Kasumi-1 (cell line): ENCODE measurements at regions not wholly inside any gene's neighbourhood (a gene's known extent, or its start where the extent isn't known, plus 50 kb on each side); places are given as distances from the start of the nearest gene placed in this dataset.

ENCODE experiments used
- DNase-seq, 2 experiments: peaks; one replicate each; lab custom pipeline; 2025; lab: John Stamatoyannopoulos, UW

DNA sequence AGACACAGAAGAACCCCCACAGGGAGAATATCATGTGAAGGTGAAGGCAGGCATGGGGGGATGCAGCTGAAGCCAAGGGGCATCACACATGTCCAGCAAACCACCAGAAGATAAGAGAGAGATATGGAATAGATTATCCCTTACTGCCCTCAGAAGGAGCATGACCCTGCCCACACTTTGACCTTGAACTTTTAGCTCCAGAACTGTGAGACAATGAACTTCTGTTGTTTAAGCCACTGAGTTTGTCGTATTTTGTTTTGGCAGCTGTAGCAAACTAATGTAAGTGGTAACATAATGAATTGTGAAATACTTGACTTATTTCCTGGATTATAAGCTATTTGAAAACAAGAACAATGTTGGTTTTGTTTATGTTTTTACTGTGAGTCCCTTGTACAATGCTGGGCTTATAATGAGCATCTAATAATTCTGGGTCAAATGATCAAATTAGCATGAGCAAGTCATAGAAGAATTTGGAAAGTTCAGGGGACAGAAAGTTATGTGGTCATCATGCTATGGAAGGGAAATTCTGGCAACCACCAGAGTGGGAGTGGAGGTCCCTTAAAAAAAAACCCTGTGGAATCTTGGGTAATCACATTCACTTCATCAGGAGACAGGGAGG, 541.0 kb upstream of the KLHL29 start:
- DNase-seq: no peak

DNA sequence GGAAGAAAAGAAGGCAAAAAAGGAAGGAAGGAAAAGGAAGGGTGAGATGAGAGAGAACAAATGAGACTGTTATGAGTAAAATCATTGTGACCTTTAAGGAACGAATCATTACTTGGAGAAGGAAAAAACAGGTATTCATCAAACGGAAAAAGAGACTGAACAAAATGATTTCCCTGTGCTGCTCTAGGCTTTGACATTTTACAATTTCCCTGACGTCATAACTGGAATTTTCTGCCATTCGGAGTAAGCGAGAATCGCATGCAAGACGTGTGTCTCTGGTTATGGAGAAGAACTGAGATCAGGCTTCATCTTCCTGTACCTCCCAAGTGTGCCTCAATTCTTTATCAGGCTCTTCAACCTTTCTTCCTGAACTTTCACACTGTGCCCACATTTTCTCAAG, 534.7 kb upstream of the KLHL29 start:
- DNase-seq: no peak

DNA sequence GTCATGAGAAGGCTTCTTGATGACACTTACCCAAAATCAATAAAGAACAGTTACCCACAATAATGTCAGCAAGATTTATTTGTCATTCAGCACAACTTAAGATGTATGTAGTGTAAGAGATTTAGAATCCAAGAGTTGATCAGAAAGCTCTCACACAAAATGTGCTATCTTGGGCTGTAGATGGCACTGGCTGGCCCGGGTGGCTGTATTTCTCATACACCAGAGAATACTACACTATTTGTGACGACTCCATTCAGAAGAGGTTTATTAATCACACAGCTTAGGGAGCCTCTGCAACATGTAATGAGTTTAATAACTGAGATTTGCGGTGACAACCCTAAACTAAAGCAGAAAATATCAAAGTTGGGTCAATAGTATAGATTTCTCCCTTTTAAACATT, 530.4 kb upstream of the KLHL29 start:
- DNase-seq: no peak

DNA sequence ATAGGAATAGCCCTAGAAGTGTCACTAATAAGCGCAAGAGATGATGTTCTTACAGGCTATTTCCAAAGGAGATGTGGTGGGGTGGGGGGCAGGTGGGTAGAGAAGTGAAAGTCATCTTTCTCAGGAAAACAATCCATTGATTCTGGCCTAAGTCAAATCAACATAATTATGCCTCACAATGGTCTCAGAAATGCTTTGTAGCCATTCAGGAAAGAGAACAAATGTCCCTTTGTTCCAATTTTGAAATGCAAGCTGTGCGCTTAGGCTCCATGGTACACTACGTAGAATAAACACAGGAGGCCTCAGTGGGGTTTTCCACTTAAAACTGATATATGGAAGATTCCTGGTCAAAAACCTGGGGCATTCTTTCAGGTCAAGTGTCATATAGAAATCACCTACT, 529.9 kb upstream of the KLHL29 start:
- no peak for DNase-seq

DNA sequence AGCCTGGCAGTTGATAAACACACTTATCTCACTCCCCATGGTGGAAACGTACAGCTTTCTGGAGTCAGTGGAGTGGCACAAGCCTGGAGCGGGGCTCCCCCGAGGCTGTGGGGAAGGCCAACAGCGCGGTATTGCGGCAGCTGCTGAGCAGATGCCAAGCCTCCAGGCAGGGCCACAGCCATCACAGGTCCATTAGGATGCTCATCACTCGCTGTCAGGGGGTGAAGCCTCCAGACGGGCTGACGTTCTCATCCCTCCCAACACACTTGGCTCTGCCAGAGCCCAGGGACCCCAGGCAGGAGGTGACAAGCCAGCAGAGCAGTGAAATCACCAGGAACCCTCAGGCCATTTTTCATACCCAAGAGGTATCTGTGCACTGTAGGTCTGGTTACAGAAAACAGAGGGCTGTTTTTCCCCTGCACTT, 529.2 kb upstream of the KLHL29 start:
- no peak for DNase-seq

DNA sequence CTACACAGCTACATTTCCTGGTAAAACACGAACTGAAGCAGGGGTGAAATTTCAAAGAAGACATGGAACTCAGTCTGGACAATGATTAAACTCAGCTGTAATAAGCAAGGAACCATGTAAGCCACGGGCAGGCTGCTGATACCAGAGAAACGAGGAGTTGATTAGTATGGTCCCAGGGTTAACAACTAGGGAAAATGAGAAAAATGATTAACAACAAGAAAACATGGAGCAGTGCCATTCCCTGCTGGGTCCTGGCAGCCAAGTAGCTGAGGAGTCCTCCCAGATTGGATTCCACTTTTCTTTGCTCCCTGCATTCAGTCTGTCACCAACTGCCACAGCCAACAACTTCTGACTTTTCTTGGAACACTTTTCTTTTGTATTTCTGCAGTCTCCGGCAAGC, 517.0 kb upstream of the KLHL29 start:
- no peak for DNase-seq

DNA sequence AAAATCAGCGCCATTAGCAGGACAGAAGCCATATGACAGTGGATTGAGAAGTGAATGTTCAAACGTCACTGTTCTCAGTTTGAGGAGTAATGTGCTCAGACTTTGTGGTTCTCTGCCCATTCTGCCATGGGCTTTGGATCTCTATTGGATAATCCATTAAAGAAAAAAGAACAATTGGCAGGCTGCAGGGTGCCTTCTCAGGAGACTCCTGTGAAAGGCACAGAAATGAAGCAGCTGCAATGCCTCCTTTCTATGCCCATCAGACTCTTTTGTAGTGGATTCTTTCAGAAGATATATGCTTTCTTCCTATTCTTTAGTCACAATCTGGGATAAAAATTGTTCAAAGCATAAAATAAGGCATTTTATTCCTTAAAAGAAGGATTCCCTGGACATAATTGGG, 506.9 kb upstream of the KLHL29 start:
- no peak for DNase-seq

DNA sequence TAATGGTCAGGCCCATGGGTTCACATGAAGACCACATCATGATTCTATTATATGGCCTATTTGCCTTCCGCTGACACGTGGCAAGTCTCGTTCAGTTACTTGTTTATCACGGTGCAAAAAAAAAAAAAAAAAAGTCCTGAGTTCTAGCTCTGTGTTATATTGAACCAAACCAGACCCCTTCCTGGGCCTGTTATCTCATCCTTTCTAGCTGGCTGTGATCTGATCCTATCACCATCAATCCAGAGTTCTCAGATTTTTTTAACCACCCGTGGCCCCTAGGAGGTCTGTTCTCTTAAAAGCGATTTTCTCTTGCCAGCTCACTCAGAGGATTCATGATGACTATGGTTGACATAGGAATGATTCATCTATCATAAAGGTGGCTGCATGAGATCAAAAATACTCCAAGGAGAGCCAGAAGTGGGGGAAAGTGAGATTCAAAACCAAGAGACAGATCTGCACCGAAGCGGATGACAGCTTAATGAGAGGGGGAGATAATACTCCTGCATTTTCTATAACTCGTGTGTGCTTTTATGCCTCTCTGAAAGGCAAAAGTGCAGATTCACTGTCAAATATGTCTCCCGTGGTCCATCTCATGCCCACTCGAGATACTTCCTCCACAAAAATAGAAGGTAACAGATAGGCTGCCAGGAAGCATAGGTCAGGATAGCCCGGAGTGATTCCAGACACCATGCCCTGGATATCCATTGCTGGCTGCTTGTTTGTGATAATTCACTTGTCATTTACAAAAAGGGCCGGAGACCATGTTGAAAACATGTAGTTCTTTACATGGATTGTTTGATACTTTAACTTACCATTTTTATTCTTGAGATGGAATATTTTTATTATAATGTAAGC, 505.7 kb upstream of the KLHL29 start:
- DNase-seq: no peak

DNA sequence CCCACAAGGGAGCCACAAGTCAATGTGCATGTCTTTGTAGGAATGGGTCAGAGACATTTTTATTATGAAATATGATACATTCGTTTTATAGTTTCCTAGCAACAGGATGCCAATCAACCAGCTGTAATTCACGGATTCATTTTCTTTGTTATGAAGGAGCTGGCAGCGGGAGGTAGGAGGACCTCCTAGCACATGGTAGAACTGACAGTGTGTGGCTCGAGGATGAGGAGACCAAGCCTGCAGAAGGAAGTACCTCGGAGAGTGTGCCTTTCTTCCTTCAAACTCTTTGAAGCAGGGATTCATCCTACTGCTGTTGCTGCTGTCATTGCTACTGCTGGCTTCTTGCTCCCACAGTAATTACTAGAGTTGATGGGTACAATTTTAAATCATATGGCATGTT, 504.8 kb upstream of the KLHL29 start:
- no peak for DNase-seq

DNA sequence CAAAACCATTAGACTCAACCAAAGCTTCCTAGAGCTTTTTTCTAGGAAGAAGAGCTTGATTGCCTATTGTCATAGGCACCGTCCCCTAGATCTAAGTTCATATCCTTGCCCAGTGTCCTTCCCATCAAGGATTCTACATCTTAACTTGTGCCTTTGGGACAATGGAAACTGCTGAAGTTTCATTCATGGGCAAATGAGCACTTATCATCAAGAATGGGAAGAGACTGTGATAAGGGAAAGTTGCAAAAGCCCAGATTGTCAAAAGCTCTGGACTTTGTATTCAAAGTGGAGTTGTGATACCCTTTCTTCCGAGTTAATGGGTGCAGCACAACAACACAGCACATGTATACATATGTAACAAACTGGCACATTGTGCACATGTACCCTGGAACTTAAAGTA, 503.0 kb upstream of the KLHL29 start:
- no peak for DNase-seq

DNA sequence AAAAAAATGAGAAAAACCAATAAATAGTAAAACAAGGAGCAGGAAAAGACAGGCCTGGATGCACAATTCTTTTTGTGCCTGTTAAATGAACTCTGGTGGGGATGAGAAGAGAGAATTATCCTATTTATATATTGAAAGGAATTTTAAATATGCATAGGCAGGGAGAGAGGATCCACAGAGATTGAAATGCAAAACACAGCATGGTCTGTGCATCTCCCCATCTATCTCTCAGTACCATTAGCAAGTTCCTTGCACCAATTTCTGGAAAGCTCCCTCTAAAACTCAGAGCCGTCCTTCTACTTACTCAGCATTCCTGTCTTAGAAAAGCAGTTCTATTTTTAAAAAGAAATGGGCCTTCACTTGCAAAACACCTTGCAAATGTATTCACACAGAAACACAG, 502.3 kb upstream of the KLHL29 start:
- no peak for DNase-seq

DNA sequence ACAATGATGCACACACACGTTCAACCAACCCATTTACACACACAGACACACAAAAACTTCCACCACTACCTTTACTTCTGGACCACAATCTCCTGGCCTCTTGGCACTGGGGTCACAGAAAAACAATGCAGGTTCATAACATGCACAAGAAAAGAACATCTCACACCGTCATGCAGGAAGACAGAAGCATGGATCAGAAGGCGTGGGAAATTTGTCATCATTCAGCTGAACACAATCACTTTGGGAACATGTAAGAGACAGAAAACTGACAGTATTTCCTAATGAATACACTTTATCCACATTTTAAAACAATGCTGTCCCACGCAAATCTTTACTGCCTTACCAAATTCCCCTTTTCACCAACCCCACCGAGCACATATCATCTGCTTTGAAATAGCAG, 501.9 kb upstream of the KLHL29 start:
- no peak for DNase-seq

DNA sequence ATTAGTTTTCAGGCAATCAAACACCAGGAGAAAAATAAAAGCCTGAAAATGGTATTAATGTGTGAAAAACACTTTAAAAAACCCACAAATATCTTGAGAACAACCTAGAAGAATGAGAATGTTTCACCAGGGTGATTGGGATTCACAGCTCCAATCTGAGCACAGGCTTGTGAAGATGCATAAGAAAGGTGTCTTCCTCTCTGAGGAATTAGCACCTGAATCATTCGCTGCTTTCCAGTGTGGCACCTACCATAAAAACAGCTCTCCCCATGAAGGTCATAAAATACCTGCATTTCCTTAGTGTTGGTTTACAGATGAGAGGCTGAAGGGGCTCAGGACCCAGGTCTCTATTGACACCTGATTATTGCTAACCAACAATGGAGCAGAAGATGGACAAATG, 499.7 kb upstream of the KLHL29 start:
- no peak for DNase-seq

DNA sequence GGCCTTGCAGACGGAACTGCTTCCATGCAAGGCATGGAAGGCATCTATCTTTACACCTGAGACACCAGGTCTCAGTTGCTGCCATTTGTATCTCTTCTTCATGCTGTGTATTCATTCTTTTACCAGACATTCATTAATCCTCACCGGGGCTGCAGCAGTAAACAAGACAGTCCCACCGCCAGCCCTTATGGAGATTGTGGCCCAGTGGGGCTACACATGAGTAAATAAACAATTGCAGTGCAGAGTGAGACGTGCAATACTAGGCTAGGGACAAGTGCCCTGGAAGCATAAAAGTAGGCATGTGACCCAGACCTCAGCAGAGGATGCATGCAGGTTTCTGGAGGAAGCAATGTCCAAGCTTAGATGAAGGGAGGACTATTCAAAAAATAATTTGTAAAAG, 497.6 kb upstream of the KLHL29 start:
- DNase-seq: no peak

DNA sequence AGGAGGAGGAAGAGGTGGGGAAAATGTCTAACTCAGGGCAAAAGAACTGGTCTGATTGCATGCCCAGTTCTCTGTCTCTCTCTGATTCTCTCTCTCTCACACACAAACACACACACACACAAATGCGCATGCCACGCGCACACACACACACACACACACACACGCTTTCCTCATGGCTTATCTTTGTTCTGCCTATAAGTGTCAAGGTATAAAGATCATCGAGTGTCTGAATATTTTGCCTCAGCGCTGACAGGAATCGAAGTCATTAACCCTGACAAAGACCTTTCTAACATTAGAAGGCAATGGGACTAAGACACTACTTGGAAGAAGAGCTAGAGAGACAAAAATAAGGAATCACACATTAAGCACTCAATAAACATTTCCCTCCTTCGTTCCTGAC, 497.1 kb upstream of the KLHL29 start:
- no peak for DNase-seq

DNA sequence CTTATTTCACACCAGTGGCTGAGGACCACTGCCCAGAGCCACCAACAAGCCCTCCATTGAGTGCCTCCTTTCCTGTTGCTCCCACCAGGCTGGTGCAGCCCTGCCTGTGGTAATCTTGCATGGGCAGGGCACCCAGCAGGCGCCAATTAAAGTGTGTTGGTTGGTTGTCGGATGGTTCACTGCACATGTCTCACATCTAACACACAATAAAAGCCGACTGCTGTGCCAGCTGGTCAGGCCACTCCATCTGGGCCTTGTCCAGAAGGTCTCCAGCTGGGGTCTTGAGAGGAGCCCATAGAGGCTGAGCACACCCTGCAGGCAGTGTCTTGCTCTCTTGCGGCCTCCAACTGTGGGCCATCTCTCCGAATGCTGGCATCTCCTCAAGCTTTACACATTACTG, 494.8 kb upstream of the KLHL29 start:
- DNase-seq: no peak

DNA sequence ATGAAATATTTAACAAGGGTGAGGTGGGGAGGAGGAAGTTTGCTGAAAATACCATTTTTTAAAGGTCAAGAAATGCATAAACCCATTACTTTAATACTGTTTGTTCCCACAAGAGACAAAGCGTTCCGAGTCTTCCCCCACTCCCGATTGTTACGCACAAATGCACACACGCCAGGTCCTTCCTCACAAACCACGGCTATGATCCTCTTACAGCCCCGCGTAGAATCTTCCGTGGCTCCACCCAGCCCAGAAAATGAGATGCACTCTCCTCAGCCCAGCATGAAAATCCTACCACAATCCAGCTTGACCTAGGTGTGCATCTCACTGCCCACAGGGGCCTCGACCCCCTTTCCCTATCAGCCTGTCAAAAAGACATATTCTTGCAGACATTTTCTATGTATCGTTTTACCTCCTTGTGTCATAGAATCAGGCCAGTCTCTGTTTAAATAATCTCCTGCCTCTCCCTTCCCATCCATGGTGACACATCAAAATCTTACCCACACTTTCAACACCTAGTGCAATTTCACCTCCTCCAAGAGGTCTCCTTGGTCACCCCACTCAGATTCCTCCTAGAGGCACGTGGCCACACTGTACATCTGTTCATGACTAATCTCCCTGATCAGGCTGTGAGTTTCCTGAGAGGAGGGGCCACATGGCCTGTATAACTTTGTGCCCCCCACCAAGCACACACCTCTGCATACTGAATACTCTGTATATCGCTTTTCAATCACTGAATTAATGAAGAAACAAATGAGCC, 491.0 kb upstream of the KLHL29 start:
- DNase-seq: no peak

DNA sequence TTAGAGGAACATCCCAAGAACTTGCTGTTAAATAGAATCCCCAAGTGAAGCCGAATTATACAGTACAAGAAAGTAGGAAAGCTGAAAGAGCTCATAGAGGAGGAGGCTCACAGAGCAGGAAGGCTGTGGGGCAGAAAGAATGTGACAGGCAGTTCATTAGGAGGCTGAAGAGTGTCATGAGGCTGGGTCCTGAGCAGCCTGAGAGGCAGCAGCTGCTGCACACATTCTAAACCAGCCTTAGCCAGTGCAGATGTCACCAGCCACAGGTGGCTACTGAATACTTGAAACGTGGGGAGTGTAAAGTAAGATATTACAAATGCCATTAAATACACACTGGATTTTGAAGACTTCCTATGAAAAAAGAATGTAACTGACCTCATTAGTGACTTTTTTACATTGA, 490.2 kb upstream of the KLHL29 start:
- DNase-seq: no peak

DNA sequence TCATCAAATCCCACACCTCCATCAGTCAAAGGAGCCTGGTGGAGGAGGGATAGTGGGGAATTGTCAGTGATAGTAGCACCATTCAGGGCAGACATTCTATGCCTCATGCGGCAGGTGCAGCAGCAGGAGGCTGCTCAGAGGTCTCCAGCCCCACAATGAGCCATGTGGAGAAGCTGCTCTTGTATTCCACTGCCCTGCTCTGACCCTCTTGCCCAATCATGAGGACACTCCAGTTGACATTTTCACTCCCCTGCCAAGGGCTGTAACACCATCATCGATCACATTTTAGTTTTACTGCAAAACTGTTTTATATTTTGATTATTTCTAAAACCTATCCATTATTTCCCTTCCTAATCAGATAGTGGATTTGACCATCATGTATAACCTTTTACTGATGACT, 487.6 kb upstream of the KLHL29 start:
- DNase-seq: no peak

DNA sequence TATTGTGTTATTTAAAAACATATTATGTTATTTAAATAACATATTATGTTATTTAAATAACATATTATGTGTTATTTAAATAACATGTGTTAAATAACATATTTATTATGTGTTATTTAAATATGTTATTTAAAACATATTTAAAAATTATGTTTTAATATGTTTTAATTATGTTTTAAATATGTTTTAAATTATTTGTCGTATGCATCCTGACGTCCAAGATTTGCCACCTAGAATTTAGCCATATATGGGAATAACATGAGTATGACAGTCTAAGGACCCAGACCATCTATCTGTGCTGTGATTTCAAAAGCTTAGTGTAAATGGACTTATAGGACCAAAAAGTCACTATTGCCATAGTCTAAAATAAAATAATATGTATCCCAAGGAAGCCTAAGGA, 484.3 kb upstream of the KLHL29 start:
- DNase-seq: no peak

DNA sequence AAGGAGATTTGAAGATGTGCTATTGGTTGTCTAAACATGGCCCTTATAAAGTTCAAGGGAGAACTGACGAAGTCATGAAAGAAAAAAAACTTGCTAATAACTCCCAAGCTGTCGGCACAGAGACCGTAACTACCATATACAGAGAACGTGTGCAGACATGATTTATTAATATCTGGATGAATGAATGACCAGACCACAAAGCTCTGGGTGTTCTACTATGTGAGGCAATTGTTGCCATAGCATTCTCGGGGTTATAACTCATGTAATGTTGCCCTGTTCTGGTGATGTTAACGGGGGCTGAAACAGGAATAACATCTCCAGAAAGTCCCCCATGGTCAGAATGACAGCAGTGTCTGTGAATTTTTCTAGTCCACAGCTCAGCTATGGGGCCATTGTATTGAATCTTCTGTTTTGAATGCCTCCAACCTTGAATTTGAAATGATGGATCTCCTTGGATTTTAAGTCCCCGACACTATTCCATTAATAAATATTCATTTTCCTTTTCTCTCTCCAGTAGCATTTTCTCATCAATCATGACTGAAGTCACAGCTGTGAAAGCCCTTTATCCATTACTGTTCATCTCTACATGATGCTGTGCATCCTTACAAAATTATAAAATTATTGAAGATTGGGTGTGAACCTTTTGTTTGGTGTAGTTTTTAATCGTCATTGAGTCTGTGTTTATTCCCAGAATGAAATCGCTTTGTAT, 483.4 kb upstream of the KLHL29 start:
- no peak for DNase-seq

DNA sequence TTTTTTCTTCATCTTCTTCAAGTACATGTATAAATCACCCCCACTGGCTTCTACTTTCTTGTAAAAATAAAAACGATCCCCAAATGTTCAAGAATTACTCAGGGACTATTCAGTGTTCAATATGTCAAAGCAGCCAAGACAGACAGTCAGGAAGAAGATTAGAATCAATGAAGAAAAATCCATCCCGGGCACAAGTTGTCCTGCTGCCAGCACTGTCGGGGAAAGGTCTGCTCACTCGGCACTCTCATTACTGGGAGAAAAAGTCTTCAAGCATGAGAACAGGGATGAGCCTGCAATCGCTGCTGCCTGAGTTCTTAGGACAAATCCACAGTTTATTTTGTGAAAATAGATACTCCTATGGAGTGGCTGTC, 482.8 kb upstream of the KLHL29 start:
- no peak for DNase-seq
